GM10248 (cell line): ENCODE measurements at regions not wholly inside any gene's neighbourhood (a gene's known extent, or its start where the extent isn't known, plus 50 kb on each side); places are given as distances from the start of the nearest gene placed in this dataset.

Experiments
- CTCF ChIA-PET: fragments of 300-600 bp; sonication (Branson Sonifier 250); formaldehyde crosslinking; extraction: SDS; loops from one replicate; lab custom pipeline; 2021; ENCODE audit warnings: antibody characterized with exemption; lab: Yijun Ruan, JAX
- POLR2A ChIA-PET: fragments of 350-650 bp; sonication (Branson Sonifier 250); formaldehyde crosslinking; extraction: SDS; loops from one replicate; lab custom pipeline; 2020; ENCODE audit warnings: antibody characterized with exemption; lab: Yijun Ruan, JAX
- DNase-seq: peaks from one replicate; pipeline ENCODE4 v3.0.0; 2012; ENCODE audit errors: extremely low spot score
- TF ChIP-seq, protein P1 (sequence below): IDR thresholded peaks from 2 replicates; pipeline ENCODE4 v1.5.1; 2012; ENCODE audit warnings: mild to moderate bottlenecking, low read depth; ENCODE audit errors: extremely low read depth, missing control alignments, control extremely low read depth

DNA sequence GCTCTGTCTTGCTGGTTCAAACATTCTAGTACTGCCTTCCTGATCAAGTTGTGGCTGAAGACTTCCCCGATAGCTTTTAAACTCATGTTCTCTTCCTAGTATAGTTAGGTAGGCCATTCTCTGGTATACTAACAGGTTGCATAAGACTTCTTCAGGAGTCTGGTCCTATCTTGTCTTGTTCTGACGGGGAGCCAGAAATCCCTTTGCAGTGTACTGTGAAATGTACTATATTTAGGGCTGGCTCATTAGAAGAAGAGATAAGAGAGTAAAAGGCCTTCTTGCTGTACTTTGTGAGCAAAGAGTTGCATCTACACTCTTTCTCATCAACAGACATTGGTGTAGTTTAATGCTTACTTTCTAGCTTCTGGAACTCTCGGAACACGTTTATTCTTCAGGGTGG is 331.9 kb downstream of the NUP35 start:
- TF ChIP-seq, protein P1, sequence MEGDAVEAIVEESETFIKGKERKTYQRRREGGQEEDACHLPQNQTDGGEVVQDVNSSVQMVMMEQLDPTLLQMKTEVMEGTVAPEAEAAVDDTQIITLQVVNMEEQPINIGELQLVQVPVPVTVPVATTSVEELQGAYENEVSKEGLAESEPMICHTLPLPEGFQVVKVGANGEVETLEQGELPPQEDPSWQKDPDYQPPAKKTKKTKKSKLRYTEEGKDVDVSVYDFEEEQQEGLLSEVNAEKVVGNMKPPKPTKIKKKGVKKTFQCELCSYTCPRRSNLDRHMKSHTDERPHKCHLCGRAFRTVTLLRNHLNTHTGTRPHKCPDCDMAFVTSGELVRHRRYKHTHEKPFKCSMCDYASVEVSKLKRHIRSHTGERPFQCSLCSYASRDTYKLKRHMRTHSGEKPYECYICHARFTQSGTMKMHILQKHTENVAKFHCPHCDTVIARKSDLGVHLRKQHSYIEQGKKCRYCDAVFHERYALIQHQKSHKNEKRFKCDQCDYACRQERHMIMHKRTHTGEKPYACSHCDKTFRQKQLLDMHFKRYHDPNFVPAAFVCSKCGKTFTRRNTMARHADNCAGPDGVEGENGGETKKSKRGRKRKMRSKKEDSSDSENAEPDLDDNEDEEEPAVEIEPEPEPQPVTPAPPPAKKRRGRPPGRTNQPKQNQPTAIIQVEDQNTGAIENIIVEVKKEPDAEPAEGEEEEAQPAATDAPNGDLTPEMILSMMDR, result no peak
- ChIA-PET CTCF (no interaction called here), POLR2A (no interaction called here)
- DNase-seq, result no peak

- POLR2A ChIA-PET, result no interaction called here
- TF ChIP-seq, protein P1, result no peak
- no peak for DNase-seq
- CTCF ChIA-PET, result no interaction called here
Observed at GRCh38 chr2:183458460-183458859, 334.2 kb downstream of the NUP35 start.

DNA sequence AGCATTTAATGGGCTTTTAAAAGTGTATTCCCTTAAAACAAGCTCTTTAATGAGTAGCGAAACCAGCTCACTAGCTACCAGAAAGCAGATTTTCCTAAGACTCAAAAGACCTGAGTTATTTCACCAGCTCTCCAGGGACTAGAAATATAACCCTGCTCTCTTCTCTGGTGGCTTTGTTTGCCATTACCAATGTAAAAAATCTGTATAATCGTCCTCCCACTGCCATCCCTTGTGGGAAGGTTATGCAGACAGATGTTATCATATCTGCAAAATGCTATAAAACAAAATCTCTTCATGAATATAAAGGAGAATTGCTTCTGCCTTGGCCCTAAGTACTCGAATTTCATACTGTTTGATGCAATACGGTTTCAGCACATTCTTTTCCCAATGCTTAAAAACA is 335.2 kb downstream of the NUP35 start:
- ChIA-PET CTCF (interaction anchor here (1.0 kb wide), 1 partner anchor 9 kb away, joined by 3 read pairs; no protein-coding TSS in a partner anchor), POLR2A (no interaction called here)
- no peak for DNase-seq
- TF ChIP-seq, protein P1, result no peak

DNA sequence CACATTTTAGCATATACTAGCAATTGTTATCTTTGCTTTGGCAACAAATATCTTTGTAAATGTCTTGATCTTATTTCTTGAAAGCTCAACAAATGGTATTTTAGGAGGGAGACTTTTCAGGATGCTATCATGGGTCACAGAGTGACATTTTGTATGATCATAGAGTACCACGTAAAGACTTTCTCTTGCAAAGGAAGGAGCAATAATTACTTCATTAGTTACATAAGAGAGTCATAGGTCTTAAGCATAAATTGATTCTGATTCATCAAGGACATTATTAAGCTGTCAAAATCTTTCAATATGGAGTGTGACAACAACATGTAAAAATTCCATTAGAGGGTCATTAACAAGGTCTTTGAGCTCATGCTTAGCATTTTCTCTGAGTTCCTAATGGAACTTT is 339.6 kb downstream of the NUP35 start:
- ChIA-PET CTCF (no interaction called here), POLR2A (no interaction called here)
- no peak for DNase-seq
- TF ChIP-seq, protein P1, result no peak

DNA sequence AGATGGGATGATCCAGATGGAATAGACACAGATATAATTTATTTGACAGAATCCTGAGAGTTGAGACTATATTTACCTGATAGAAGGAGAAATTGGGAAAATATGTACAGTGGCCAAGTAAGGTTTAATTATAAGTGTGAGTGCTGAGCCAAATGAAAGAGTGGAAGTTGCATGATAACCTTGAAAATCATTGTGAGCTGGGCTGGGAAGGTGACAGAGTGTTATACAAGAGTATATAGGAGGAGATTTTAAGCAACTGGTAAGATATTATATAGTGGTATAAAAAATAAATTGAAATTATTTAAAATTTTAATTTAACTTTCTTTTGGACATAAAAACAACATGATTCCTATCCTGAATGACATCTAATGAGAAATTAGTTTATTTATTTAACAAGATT is 340.8 kb downstream of the NUP35 start:
- ChIA-PET CTCF (no interaction called here), POLR2A (no interaction called here)
- TF ChIP-seq, protein P1, result no peak
- DNase-seq, result no peak

GRCh38 chr2:183474912-183475695 is 350.9 kb downstream of the NUP35 start:
- CTCF ChIA-PET, result no interaction called here

More at GRCh38 chr2:183474912-183475695, 350.9 kb downstream of the NUP35 start:
- TF ChIP-seq, protein P1, result no peak
- POLR2A ChIA-PET, result no interaction called here
- no peak for DNase-seq
